Psoas muscle (tissue), 7 donors: ENCODE measurements at regions not wholly inside any gene's neighbourhood (a gene's known extent, or its start where the extent isn't known, plus 50 kb on each side); places are given as distances from the start of the nearest gene placed in this dataset.

Experiments used
- ATAC-seq, 4 donors: fragments of 200-7000 bp; cut with Tn5 transposase; one replicate each; pipeline ENCODE4 v1.9.1; 2020; ENCODE audit warnings: moderate library complexity in 3 of 4, mild to moderate bottlenecking in 2 of 4
- DNase-seq, 2 donors: peaks; one replicate each; pipeline ENCODE4 v3.0.0-alpha.2; 2020
- H3K27ac ChIP-seq: fragments of 200-600 bp; one replicate; pipeline ENCODE4 v1.8.0; 2022
- H3K27me3 ChIP-seq, 3 donors: fragments of 200-600 bp in 1 of 3; one replicate each; pipeline versions ENCODE4 v1.6.1 to v1.8.0; 2013 to 2022; ENCODE audit warnings: low read length in 2 of 3, mild to moderate bottlenecking in 2 of 3, moderate library complexity in 1 of 3; ENCODE audit not compliant: insufficient read depth in 3 of 3
- H3K36me3 ChIP-seq, 2 donors: fragments of 200-600 bp in 1 of 2; one replicate each; pipeline versions ENCODE4 v1.6.1 to v1.8.0; 2013 to 2022; ENCODE audit warnings: low read depth in 1 of 2, mild to moderate bottlenecking in 1 of 2, moderate library complexity in 1 of 2; ENCODE audit not compliant: insufficient read depth in 1 of 2
- H3K4me1 ChIP-seq: fragments of 200-600 bp; one replicate; pipeline ENCODE4 v1.8.0; 2022
- H3K4me3 ChIP-seq: fragments of 200-600 bp; one replicate; pipeline ENCODE4 v1.8.0; 2022; ENCODE audit warnings: mild to moderate bottlenecking
- H3K9me3 ChIP-seq: fragments of 200-600 bp; one replicate; pipeline ENCODE4 v1.8.0; 2022
- WGBS, 3 donors: extraction: QIAGEN DNeasy Blood & Tissue Kit; methylation state at CpG; one replicate each; pipeline versions ENCODE4 v1.1.6 to v1.1.7; 2013; 5-methylcytosine and 5-hydroxymethylcytosine counted together
- intact Hi-C, 2 donors: fragments of 100-400 bp; cut with DNase I; formaldehyde crosslinking; loops; one replicate each; pipeline versions ENCODE4 v1.11.0 to v1.14.2; 2022
- TF ChIP-seq, protein P1 (sequence below): fragments of 200-600 bp; IDR thresholded peaks from one replicate; pipeline ENCODE4 v1.8.0; 2022; ENCODE audit warnings: antibody characterized with exemption
- donor health status: healthy with polysubstance abuse.
- donor health status: DM: no; HTN: no; CAD: no; lungs with moderate emphysema.
- donor health status: Bipolar disorder and iron deficiency.
- donor health status: healthy.
- donor health status: DM: yes; HTN: yes; CAD: no.
- donor health status: DM: no; HTN: no; CAD: no.
- donor health status: DM: yes; HTN: yes; CAD: no.

DNA sequence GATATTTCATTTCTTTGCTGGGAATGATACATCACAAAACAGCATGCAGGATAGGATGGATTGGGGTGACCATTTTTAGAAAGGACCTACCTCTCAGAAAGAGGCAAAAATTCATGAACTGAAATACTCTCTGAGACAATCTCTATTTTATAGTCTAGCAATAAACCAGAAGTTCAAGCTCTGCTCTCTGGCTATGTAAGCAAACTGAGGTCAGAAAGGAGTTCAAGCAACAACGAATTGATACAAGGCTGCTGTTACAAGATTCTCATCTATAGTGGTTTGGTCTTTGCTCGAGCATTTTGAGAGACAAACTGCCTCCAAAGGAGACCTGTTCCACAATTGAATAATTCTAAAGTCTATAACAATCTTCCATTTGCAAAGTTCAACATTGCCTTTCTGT is 84.7 kb upstream of the GOLGA8J start:
- Histone ChIP-seq H3K4me3 (no peak overlapping the region), H3K27ac (no peak overlapping the region), H3K9me3 (no peaks in the 10 kb centered on the region), H3K4me1 (no peaks in the 10 kb centered on the region), H3K36me3 (no peaks in the 10 kb centered on the region), H3K27me3 (no peaks in the 10 kb centered on the region)
- intact Hi-C loops = no loop called here
- DNase-seq (no peak), ATAC-seq (no peak)
- TF ChIP-seq, protein P1, sequence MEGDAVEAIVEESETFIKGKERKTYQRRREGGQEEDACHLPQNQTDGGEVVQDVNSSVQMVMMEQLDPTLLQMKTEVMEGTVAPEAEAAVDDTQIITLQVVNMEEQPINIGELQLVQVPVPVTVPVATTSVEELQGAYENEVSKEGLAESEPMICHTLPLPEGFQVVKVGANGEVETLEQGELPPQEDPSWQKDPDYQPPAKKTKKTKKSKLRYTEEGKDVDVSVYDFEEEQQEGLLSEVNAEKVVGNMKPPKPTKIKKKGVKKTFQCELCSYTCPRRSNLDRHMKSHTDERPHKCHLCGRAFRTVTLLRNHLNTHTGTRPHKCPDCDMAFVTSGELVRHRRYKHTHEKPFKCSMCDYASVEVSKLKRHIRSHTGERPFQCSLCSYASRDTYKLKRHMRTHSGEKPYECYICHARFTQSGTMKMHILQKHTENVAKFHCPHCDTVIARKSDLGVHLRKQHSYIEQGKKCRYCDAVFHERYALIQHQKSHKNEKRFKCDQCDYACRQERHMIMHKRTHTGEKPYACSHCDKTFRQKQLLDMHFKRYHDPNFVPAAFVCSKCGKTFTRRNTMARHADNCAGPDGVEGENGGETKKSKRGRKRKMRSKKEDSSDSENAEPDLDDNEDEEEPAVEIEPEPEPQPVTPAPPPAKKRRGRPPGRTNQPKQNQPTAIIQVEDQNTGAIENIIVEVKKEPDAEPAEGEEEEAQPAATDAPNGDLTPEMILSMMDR = no peak
- 75 to 78% (median 77%) methylated on average over 2 of the region's 2 CpGs for WGBS, 3 donors

DNA sequence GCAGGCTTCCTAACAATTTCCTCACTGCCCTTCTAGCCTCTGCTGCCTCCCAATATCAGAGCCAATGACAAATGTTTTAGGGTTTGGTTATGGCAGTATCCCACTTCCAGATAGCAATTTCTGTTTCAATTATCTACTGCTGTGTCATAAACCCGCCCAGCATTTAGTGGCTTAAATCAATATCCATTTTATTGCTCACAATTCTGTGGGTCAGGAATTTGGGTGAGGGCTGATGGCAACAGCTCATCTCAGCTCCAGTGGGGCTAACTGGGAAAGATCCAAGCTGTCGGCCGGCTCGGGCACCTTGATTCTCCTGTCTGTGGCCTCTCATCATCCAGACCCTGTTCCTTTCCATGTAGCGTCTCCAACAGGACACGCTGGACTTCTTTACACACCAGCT is 85.3 kb upstream of the GOLGA8J start:
- Histone ChIP-seq H3K27ac (no peak overlapping the region), H3K27me3 (no peaks in the 10 kb centered on the region), H3K9me3 (no peaks in the 10 kb centered on the region), H3K36me3 (no peaks in the 10 kb centered on the region), H3K4me1 (no peaks in the 10 kb centered on the region), H3K4me3 (no peak overlapping the region)
- DNase-seq = no peak
- WGBS, 3 donors = 72 to 86% (median 75%) methylated on average over 6 of the region's 6 CpGs
- TF ChIP-seq, protein P1 = no peak
- ATAC-seq = no peak
- intact Hi-C loops = no loop called here

DNA sequence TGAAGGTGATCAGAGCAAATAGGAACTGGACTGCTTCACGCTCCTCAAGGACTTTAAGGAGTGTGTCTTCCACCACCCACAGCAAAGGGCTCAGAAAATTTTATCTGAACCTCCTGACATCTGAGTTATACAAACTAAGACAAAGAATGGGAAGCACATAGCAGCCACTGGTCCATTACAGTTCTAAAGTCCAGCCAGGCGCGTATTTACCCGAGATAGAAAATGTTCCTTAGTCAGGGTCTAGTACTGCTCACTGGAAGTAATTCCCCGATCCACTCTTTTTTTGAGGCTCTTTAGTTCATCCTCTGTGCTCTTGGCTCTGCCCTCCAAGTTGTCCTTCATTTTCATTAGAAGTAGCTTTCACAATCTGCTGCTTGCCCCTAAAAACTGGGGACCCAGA is 88.5 kb upstream of the GOLGA8J start:
- Histone ChIP-seq H3K4me1 (no peaks in the 10 kb centered on the region), H3K9me3 (no peaks in the 10 kb centered on the region), H3K27me3 (peaks cover 0 to 2% (median 0%) of the 10 kb centered on the region in 3 donors), H3K4me3 (no peak overlapping the region), H3K36me3 (no peaks in the 10 kb centered on the region), H3K27ac (no peak overlapping the region)
- intact Hi-C loops = no loop called here
- ATAC-seq (no peak), DNase-seq (no peak)
- TF ChIP-seq, protein P1 = no peak
- WGBS, 3 donors = 85 to 95% (median 88%) methylated on average over 5 of the region's 5 CpGs

DNA sequence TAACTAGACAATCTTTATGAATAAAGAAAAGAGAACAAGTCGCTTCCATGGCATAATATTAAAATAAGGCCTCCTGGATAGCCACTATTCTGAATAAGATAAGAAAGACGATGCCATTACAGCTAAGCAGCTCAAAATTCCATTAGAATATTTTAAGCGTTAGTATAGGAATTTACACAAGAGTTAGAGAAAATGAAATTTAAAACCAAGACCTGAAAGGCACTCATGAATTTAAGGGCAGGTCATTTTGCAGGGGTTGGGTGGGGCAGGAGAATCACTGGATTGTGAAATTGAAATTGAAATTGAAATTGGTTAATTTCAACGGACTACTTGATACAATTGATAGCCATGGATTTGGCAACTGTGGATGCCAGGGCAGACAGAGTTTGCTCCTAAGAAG is 91.8 kb upstream of the GOLGA8J start:
- no peaks in the 10 kb centered on the region for H3K9me3 ChIP-seq
- H3K36me3 ChIP-seq = no peaks in the 10 kb centered on the region
- no peak overlapping the region for H3K4me3 ChIP-seq
- peaks cover 0 to 6% (median 0%) of the 10 kb centered on the region in 3 donors for H3K27me3 ChIP-seq
- 58 to 68% (median 59%) methylated on average over 4 of the region's 4 CpGs for WGBS, 3 donors
- H3K4me1 ChIP-seq = no peaks in the 10 kb centered on the region
- TF ChIP-seq, protein P1 = no peak
- no peak for ATAC-seq
- no peak overlapping the region for H3K27ac ChIP-seq
- no peak for DNase-seq
- intact Hi-C loops = no loop called here

DNA sequence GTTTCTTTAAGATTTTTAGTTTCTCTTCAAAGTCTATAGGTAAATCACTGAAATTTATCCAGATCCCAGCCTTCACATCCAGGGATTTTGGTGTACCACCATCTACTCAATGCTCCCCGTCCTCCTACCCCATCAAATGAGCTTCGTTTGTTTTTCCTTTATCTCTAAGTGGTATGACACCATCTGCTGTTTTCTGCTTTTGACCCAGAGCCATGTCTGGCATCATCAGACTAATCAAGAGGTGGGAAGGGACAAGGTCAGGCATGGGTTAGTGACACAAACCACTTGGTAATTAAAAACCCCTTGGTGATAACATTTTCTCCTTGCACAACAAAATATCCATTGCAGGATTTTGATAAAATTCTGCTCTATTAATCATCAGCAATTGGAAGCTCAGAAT is 92.7 kb upstream of the GOLGA8J start:
- no peaks in the 10 kb centered on the region for H3K36me3 ChIP-seq
- intact Hi-C loops = no loop called here
- 33 to 44% (median 43%) methylated on average over 2 of the region's 2 CpGs for WGBS, 3 donors
- no peaks in the 10 kb centered on the region for H3K9me3 ChIP-seq
- no peak overlapping the region for H3K27ac ChIP-seq
- TF ChIP-seq, protein P1 = no peak
- no peaks in the 10 kb centered on the region for H3K4me1 ChIP-seq
- DNase-seq = no peak
- H3K4me3 ChIP-seq = no peak overlapping the region
- peaks cover 0 to 6% (median 0%) of the 10 kb centered on the region in 3 donors for H3K27me3 ChIP-seq
- ATAC-seq = no peak
